GM23248 (cell line): ENCODE measurements at regions not wholly inside any gene's neighbourhood (a gene's known extent, or its start where the extent isn't known, plus 50 kb on each side); places are given as distances from the start of the nearest gene placed in this dataset.

Experiments
- EZH2 ChIP-seq: fragments of 200-600 bp; sonication (generic); IDR thresholded peaks from 2 replicates; pipeline ENCODE4 v1.6.1; 2018; ENCODE audit warnings: antibody characterized with exemption, mild to moderate bottlenecking; ENCODE audit not compliant: insufficient read depth, poor library complexity, severe bottlenecking
- EZH2phosphoT487 ChIP-seq: fragments of 200-600 bp; sonication (generic); IDR thresholded peaks from 2 replicates; pipeline ENCODE4 v1.6.1; 2018; ENCODE audit warnings: antibody characterized with exemption, moderate library complexity, mild to moderate bottlenecking, low read depth; ENCODE audit not compliant: insufficient read depth

GRCh38 chr18:7438646-7439045, 128.5 kb upstream of the PTPRM start:
- TF ChIP-seq EZH2phosphoT487 (no peak), EZH2 (no peak)
